ELR (cell line): ENCODE measurements at regions not wholly inside any gene's neighbourhood (a gene's known extent, or its start where the extent isn't known, plus 50 kb on each side); places are given as distances from the start of the nearest gene placed in this dataset.
A peak's percentile ranks its signal among the peaks of the same experiment; 100 is the strongest.

ENCODE experiments used
- DNase-seq: peaks from one replicate; pipeline ENCODE4 v3.0.0-alpha.2; 2015; ENCODE audit warnings: low read depth

- no peak for DNase-seq
Observed at GRCh38 chr6:55642366-55642765, 63.4 kb upstream of the HMGCLL1 start.

GRCh38 chr6:55636406-55637102, 57.6 kb upstream of the HMGCLL1 start:
- DNase-seq, result peak; percentile 91

GRCh38 chr6:55633471-55633870, 54.5 kb upstream of the HMGCLL1 start:
- no peak for DNase-seq

GRCh38 chr6:55632953-55633352, 54.0 kb upstream of the HMGCLL1 start:
- peak; percentile 70 for DNase-seq
